Prostate gland (tissue), 2 donors: ENCODE measurements at regions not wholly inside any gene's neighbourhood (a gene's known extent, or its start where the extent isn't known, plus 50 kb on each side); places are given as distances from the start of the nearest gene placed in this dataset.
"Not testable (repeated sequence)": the region's sequence is repeated elsewhere in the genome, so short reads cannot be mapped to it uniquely, and the experiment has no call there.

Experiments
- DNase-seq: peaks from one replicate; pipeline ENCODE4 v3.0.0-alpha.2; 2019; ENCODE audit warnings: low spot score
- H3K27ac ChIP-seq, 2 donors: fragments of 200-600 bp; sonication (generic); 2 replicates each; pipeline ENCODE4 v1.5.1; 2017 to 2019
- H3K27me3 ChIP-seq: fragments of 200-600 bp; sonication (generic); replicated peaks from 2 replicates; pipeline ENCODE4 v1.5.1; 2019; ENCODE audit not compliant: insufficient read depth
- H3K36me3 ChIP-seq, 2 donors: fragments of 200-600 bp; sonication (generic); 1 replicate in 1 of 2; 2 replicates in 1 of 2; pipeline versions ENCODE4 v1.5.1 to v1.8.1; 2017 to 2019
- H3K4me1 ChIP-seq: fragments of 200-600 bp; sonication (generic); replicated peaks from 2 replicates; pipeline ENCODE4 v1.5.1; 2019
- H3K4me3 ChIP-seq, 2 donors: fragments of 200-600 bp; sonication (generic); 2 replicates each; pipeline ENCODE4 v1.5.1; 2017 to 2019
- H3K9me3 ChIP-seq: fragments of 200-600 bp; sonication (generic); 2 replicates; pipeline ENCODE4 v1.5.1; 2017
- CTCF ChIP-seq, 4 experiments: fragments of 200-600 bp in 2 of 4; fragments of 450-650 bp in 2 of 4; sonication (generic) in 2 of 4; IDR thresholded peaks; 1 replicate in 3 of 4; 2 replicates in 1 of 4; pipeline ENCODE4 v1.5.1; 2016 to 2019; ENCODE audit warnings: antibody characterized with exemption in 4 of 4, mild to moderate bottlenecking in 2 of 4, moderate library complexity in 2 of 4
- POLR2A ChIP-seq: fragments of 450-650 bp; IDR thresholded peaks from one replicate; pipeline ENCODE4 v1.6.1; 2016; ENCODE audit warnings: antibody characterized with exemption, mild to moderate bottlenecking
- POLR2AphosphoS5 ChIP-seq: sonication (generic); formaldehyde crosslinking; IDR thresholded peaks from one replicate; pipeline ENCODE4 v1.6.1; 2017; ENCODE audit warnings: antibody characterized with exemption
- WGBS: methylation state at CpG from one replicate; pipeline ENCODE4 v1.1.5; 2018; 5-methylcytosine and 5-hydroxymethylcytosine counted together
- intact Hi-C: fragments of 100-400 bp; cut with DNase I; formaldehyde crosslinking; loops from one replicate; pipeline ENCODE4 v1.14.2; 2022

GRCh38 chr15:77893246-77893645 is 184.3 kb downstream of the TBC1D2B start:
- H3K4me1 ChIP-seq, H3K9me3 ChIP-seq, H3K4me3 ChIP-seq, H3K27me3 ChIP-seq, intact Hi-C loops, H3K36me3 ChIP-seq, DNase-seq, H3K27ac ChIP-seq: not testable (repeated sequence)
- 98% methylated on average over 7 of the region's 7 CpGs for WGBS

- no peak for DNase-seq
- no peaks in the 10 kb centered on the region for H3K9me3 ChIP-seq
- TF ChIP-seq POLR2AphosphoS5 (no peak), CTCF (IDR thresholded peaks at IDR 0.05) (no peak), POLR2A (no peak)
- H3K27me3 ChIP-seq = no peaks in the 10 kb centered on the region
- intact Hi-C loops = no loop called here
- no peaks in the 10 kb centered on the region for H3K4me1 ChIP-seq
- no peak overlapping the region for H3K4me3 ChIP-seq
- H3K27ac ChIP-seq = no peak overlapping the region
- no peaks in the 10 kb centered on the region for H3K36me3 ChIP-seq
- 88% methylated on average over 3 of the region's 3 CpGs for WGBS
Observed at GRCh38 chr15:77892335-77892734, 185.2 kb downstream of the TBC1D2B start.

GRCh38 chr15:77891862-77892261 is 185.6 kb downstream of the TBC1D2B start:
- H3K36me3 ChIP-seq, intact Hi-C loops, H3K4me3 ChIP-seq, H3K9me3 ChIP-seq, H3K27me3 ChIP-seq, H3K27ac ChIP-seq, DNase-seq, H3K4me1 ChIP-seq: not testable (repeated sequence)
- 86% methylated on average over 8 of the region's 8 CpGs for WGBS

GRCh38 chr15:77890911-77891801 is 186.4 kb downstream of the TBC1D2B start:
- intact Hi-C loops, H3K27ac ChIP-seq, H3K9me3 ChIP-seq, H3K27me3 ChIP-seq, H3K4me3 ChIP-seq, DNase-seq, H3K4me1 ChIP-seq, H3K36me3 ChIP-seq: not testable (repeated sequence)
- WGBS = 25% methylated on average over 10 of the region's 20 CpGs

GRCh38 chr15:77889828-77890725 is 187.4 kb downstream of the TBC1D2B start:
- 86% methylated on average over 9 of the region's 15 CpGs for WGBS
- intact Hi-C loops, DNase-seq: not testable (repeated sequence)

GRCh38 chr15:77889009-77889806 is 188.3 kb downstream of the TBC1D2B start:
- Histone ChIP-seq H3K27me3 (no peaks in the 10 kb centered on the region), H3K4me3 (no peak overlapping the region), H3K27ac (no peak overlapping the region), H3K9me3 (no peaks in the 10 kb centered on the region), H3K4me1 (no peaks in the 10 kb centered on the region), H3K36me3 (no peaks in the 10 kb centered on the region)
- no peak for DNase-seq
- TF ChIP-seq POLR2AphosphoS5 = no peak
- TF ChIP-seq CTCF (IDR thresholded peaks at IDR 0.05) = no peak
- no peak for TF ChIP-seq POLR2A
- intact Hi-C loops = no loop called here
- WGBS = 87% methylated on average over 17 of the region's 17 CpGs

More at GRCh38 chr15:77889828-77890725, 187.4 kb downstream of the TBC1D2B start:
- not testable (repeated sequence) for H3K4me1 ChIP-seq, H3K27ac ChIP-seq, H3K9me3 ChIP-seq, H3K4me3 ChIP-seq, H3K27me3 ChIP-seq, H3K36me3 ChIP-seq

- H3K27ac ChIP-seq, H3K4me3 ChIP-seq, DNase-seq, intact Hi-C loops, H3K9me3 ChIP-seq, H3K4me1 ChIP-seq, H3K27me3 ChIP-seq, H3K36me3 ChIP-seq: not testable (repeated sequence)
- 0% methylated on average over 4 of the region's 16 CpGs for WGBS
Observed at GRCh38 chr15:77887563-77888429, 189.7 kb downstream of the TBC1D2B start.
